ENCODE measurements at regions not wholly inside any gene's neighbourhood (a gene's known extent, or its start where the extent isn't known, plus 50 kb on each side); places are given as distances from the start of the nearest gene placed in this dataset.

- H3K4me3 ChIP-seq = no peak overlapping the region
- H3K9me3 ChIP-seq (ENCODE audit: low read depth, low read length) = no peaks in the 10 kb centered on the region
- DNase-seq (ENCODE audit: low read depth, low spot score) = no peak
- no peak overlapping the region for H3K9ac ChIP-seq (ENCODE audit: insufficient read length)
- no peak overlapping the region for H3K27ac ChIP-seq
- no peak for TF ChIP-seq FOXP2 (optimal IDR thresholded peaks at IDR 0.05; ENCODE audit: control extremely low read depth, extremely low read length, insufficient read depth)
- no peaks in the 10 kb centered on the region for H3K36me3 ChIP-seq (ENCODE audit: insufficient read depth, low read length)
Observed at GRCh38 chr18:44458777-44459176, 221.9 kb upstream of the SETBP1 start.

GRCh38 chr18:44464398-44465180 lies 216.1 kb upstream of the SETBP1 start:
- no peak for DNase-seq (ENCODE audit: low read depth, low spot score)
- Histone ChIP-seq H3K9ac (ENCODE audit: insufficient read length) (no peak overlapping the region), H3K4me3 (no peak overlapping the region), H3K36me3 (ENCODE audit: insufficient read depth, low read length) (no peaks in the 10 kb centered on the region), H3K27ac (no peak overlapping the region), H3K9me3 (ENCODE audit: low read depth, low read length) (no peaks in the 10 kb centered on the region)
- TF ChIP-seq POLR2AphosphoS5 (IDR thresholded peaks at IDR 0.05; ENCODE audit: borderline replicate concordance, low read depth, low read length) = no peak
- no peak for TF ChIP-seq EZH2 (IDR thresholded peaks at IDR 0.05)
- no peak for TF ChIP-seq FOXP2 (optimal IDR thresholded peaks at IDR 0.05; ENCODE audit: control extremely low read depth, extremely low read length, insufficient read depth)

GRCh38 chr18:44465381-44465841 lies 215.3 kb upstream of the SETBP1 start:
- no peaks in the 10 kb centered on the region for H3K9me3 ChIP-seq (ENCODE audit: low read depth, low read length)
- no peak overlapping the region for H3K9ac ChIP-seq (ENCODE audit: insufficient read length)
- TF ChIP-seq FOXP2 (optimal IDR thresholded peaks at IDR 0.05; ENCODE audit: control extremely low read depth, extremely low read length, insufficient read depth) = no peak
- no peak for TF ChIP-seq POLR2AphosphoS5 (IDR thresholded peaks at IDR 0.05; ENCODE audit: borderline replicate concordance, low read depth, low read length)
- no peak for TF ChIP-seq EZH2 (IDR thresholded peaks at IDR 0.05)
- H3K27ac ChIP-seq = no peak overlapping the region
- H3K4me3 ChIP-seq = no peak overlapping the region
- no peak for DNase-seq (ENCODE audit: low read depth, low spot score)
- H3K36me3 ChIP-seq (ENCODE audit: insufficient read depth, low read length) = no peaks in the 10 kb centered on the region

- no peak overlapping the region for H3K4me3 ChIP-seq
- TF ChIP-seq POLR2AphosphoS5 (IDR thresholded peaks at IDR 0.05; ENCODE audit: borderline replicate concordance, low read depth, low read length) (no peak), FOXP2 (optimal IDR thresholded peaks at IDR 0.05; ENCODE audit: control extremely low read depth, extremely low read length, insufficient read depth) (no peak), EZH2 (IDR thresholded peaks at IDR 0.05) (no peak)
- H3K9ac ChIP-seq (ENCODE audit: insufficient read length) = no peak overlapping the region
- no peak for DNase-seq (ENCODE audit: low read depth, low spot score)
- H3K36me3 ChIP-seq (ENCODE audit: insufficient read depth, low read length) = no peaks in the 10 kb centered on the region
- H3K27ac ChIP-seq = no peak overlapping the region
- no peaks in the 10 kb centered on the region for H3K9me3 ChIP-seq (ENCODE audit: low read depth, low read length)
Observed at GRCh38 chr18:44466997-44467396, 213.7 kb upstream of the SETBP1 start.

GRCh38 chr18:44467718-44468117 lies 213.0 kb upstream of the SETBP1 start:
- TF ChIP-seq FOXP2 (optimal IDR thresholded peaks at IDR 0.05; ENCODE audit: control extremely low read depth, extremely low read length, insufficient read depth) (no peak), EZH2 (IDR thresholded peaks at IDR 0.05) (no peak), POLR2AphosphoS5 (IDR thresholded peaks at IDR 0.05; ENCODE audit: borderline replicate concordance, low read depth, low read length) (no peak)
- H3K36me3 ChIP-seq (ENCODE audit: insufficient read depth, low read length) = no peaks in the 10 kb centered on the region
- no peak overlapping the region for H3K9ac ChIP-seq (ENCODE audit: insufficient read length)
- H3K27ac ChIP-seq = no peak overlapping the region
- no peak for DNase-seq (ENCODE audit: low read depth, low spot score)
- no peak overlapping the region for H3K4me3 ChIP-seq
- no peaks in the 10 kb centered on the region for H3K9me3 ChIP-seq (ENCODE audit: low read depth, low read length)

GRCh38 chr18:44473394-44474066 lies 207.2 kb upstream of the SETBP1 start:
- Histone ChIP-seq H3K36me3 (ENCODE audit: insufficient read depth, low read length) (no peaks in the 10 kb centered on the region), H3K27ac (no peak overlapping the region), H3K9me3 (ENCODE audit: low read depth, low read length) (no peaks in the 10 kb centered on the region), H3K4me3 (no peak overlapping the region), H3K9ac (ENCODE audit: insufficient read length) (no peak overlapping the region)
- no peak for DNase-seq (ENCODE audit: low read depth, low spot score)
- no peak for TF ChIP-seq FOXP2 (optimal IDR thresholded peaks at IDR 0.05; ENCODE audit: control extremely low read depth, extremely low read length, insufficient read depth)
- TF ChIP-seq POLR2AphosphoS5 (IDR thresholded peaks at IDR 0.05; ENCODE audit: borderline replicate concordance, low read depth, low read length) = no peak
- TF ChIP-seq EZH2 (IDR thresholded peaks at IDR 0.05) = no peak

- no peak overlapping the region for H3K27ac ChIP-seq
- no peaks in the 10 kb centered on the region for H3K36me3 ChIP-seq (ENCODE audit: insufficient read depth, low read length)
- no peaks in the 10 kb centered on the region for H3K9me3 ChIP-seq (ENCODE audit: low read depth, low read length)
- H3K4me3 ChIP-seq = no peak overlapping the region
- H3K9ac ChIP-seq (ENCODE audit: insufficient read length) = no peak overlapping the region
- DNase-seq (ENCODE audit: low read depth, low spot score) = no peak
- no peak for TF ChIP-seq POLR2AphosphoS5 (IDR thresholded peaks at IDR 0.05; ENCODE audit: borderline replicate concordance, low read depth, low read length)
- TF ChIP-seq FOXP2 (optimal IDR thresholded peaks at IDR 0.05; ENCODE audit: control extremely low read depth, extremely low read length, insufficient read depth) = no peak
- no peak for TF ChIP-seq EZH2 (IDR thresholded peaks at IDR 0.05)
Observed at GRCh38 chr18:44474067-44474411, 206.6 kb upstream of the SETBP1 start.

GRCh38 chr18:44474591-44474990 lies 206.1 kb upstream of the SETBP1 start:
- DNase-seq (ENCODE audit: low read depth, low spot score) = no peak
- Histone ChIP-seq H3K4me3 (no peak overlapping the region), H3K36me3 (ENCODE audit: insufficient read depth, low read length) (no peaks in the 10 kb centered on the region), H3K27ac (no peak overlapping the region), H3K9me3 (ENCODE audit: low read depth, low read length) (no peaks in the 10 kb centered on the region), H3K9ac (ENCODE audit: insufficient read length) (no peak overlapping the region)
- TF ChIP-seq POLR2AphosphoS5 (IDR thresholded peaks at IDR 0.05; ENCODE audit: borderline replicate concordance, low read depth, low read length) (no peak), FOXP2 (optimal IDR thresholded peaks at IDR 0.05; ENCODE audit: control extremely low read depth, extremely low read length, insufficient read depth) (no peak), EZH2 (IDR thresholded peaks at IDR 0.05) (no peak)

Measured in SK-N-MC (cell line).